ENCODE measurements at regions not wholly inside any gene's neighbourhood (a gene's known extent, or its start where the extent isn't known, plus 50 kb on each side); places are given as distances from the start of the nearest gene placed in this dataset.

DNA sequence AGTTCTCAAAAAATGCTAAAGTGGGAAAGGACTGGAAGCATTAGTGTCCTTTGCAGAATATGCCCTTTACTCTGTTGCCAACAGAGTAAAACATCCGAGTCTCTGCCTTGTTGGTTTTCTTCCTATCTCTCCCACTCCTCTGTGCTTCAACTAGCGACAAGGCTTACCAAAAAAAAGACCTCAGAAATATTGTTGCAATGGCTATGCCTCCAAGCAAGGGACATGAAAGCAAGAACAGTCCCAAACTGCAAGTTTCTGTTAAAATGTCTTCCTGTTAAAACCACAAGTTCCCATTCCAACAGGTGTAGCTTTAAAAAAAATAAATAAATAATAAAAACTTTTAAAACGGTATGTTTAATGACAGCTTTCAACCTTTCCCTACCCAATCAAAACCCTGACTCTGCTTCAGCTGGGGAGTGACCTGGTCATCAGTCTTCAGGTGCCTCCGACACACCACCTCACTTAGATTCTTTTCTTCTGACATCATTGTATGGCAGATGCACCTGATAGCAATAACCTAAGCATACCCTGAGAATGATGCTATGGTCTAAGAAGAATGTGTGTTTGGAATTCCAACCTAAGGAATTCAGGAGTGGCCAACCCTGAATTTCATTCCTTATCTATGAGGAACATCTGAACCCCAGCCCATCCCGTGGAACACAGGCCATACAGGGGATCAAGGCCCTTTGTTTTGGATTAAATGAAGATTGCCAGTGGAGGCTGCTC is 81.0 kb downstream of the RPS29 start:
- H3K4me3 ChIP-seq (ENCODE audit: low read depth, low read length) = no peak overlapping the region
- no peak for DNase-seq (ENCODE audit: low read depth)
- TF ChIP-seq, protein P1, sequence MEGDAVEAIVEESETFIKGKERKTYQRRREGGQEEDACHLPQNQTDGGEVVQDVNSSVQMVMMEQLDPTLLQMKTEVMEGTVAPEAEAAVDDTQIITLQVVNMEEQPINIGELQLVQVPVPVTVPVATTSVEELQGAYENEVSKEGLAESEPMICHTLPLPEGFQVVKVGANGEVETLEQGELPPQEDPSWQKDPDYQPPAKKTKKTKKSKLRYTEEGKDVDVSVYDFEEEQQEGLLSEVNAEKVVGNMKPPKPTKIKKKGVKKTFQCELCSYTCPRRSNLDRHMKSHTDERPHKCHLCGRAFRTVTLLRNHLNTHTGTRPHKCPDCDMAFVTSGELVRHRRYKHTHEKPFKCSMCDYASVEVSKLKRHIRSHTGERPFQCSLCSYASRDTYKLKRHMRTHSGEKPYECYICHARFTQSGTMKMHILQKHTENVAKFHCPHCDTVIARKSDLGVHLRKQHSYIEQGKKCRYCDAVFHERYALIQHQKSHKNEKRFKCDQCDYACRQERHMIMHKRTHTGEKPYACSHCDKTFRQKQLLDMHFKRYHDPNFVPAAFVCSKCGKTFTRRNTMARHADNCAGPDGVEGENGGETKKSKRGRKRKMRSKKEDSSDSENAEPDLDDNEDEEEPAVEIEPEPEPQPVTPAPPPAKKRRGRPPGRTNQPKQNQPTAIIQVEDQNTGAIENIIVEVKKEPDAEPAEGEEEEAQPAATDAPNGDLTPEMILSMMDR (conservative IDR thresholded peaks at IDR 0.05; ENCODE audit: low read depth, low read length) = no peak

DNA sequence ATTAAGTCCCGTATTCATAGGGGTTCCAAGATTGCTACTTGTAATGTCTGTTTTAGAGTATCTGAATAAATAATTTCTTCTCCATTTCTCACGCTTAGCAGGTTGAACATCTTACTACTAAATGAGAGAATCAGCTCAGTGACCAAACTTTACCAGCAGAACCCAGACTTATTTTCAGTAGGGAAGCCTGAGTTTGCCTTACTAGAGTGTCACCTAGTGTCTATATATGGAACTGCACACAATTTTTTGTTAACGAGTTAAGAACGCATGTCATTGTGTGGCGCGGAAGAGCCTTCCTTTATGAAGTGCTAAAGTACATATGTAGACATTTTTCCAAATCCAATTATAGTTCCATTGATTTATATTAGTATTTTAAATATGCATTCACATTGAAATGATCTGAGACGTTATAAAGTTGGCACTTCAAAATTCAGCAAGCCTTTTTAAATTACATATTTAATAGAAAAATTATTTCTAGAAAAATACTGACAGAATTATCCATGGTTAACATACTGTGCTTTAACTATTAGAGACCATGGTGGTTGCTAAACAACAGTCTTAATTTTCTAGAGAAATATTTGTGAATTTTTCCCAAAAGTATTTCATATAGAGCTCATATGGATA is 88.3 kb downstream of the RPS29 start:
- peak; percentile 40 for DNase-seq (ENCODE audit: low read depth)
- TF ChIP-seq, protein P1 (conservative IDR thresholded peaks at IDR 0.05; ENCODE audit: low read depth, low read length) = peak; percentile 83
- no peak overlapping the region for H3K4me3 ChIP-seq (ENCODE audit: low read depth, low read length)

DNA sequence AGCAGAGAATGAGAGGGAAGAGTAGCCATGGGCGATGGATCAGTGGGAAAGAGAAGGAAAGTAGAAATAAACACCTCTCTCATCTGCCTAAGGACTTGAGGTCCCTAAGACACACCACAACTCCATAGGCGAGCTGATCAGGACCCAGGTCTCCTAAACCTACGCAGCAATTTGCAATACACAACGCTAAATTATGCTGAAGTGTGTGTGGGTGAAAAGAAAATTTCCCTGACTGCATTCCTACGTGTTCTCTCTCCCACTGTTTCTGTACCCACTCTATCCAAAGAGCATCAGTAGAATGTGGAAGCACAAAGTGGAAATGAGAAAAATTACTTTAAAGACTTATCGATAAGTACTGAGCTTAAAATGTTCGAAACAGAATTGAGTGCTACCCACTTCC is 88.9 kb downstream of the RPS29 start:
- TF ChIP-seq, protein P1 (conservative IDR thresholded peaks at IDR 0.05; ENCODE audit: low read depth, low read length) = no peak
- no peak for DNase-seq (ENCODE audit: low read depth)
- H3K4me3 ChIP-seq (ENCODE audit: low read depth, low read length) = no peak overlapping the region

DNA sequence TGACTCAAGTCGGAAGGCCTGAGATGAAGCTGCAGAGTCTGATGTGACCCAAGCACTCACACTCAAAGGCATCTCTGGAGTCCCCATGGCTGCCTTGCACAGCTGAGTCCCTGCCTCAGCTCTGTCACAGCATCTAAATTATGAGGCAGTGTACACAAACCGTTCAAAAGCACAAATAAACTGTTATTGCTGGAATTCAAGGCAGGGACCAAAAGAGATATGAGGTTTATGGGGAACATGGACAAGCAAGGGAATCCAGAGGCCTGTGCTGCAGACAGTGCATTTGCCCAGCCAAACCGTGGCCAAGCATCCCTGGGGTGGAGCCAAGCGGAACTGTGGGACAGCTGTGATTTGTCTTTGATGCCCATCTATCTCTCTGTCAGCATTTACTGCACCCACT is 91.3 kb downstream of the RPS29 start:
- TF ChIP-seq, protein P1 (conservative IDR thresholded peaks at IDR 0.05; ENCODE audit: low read depth, low read length) = no peak
- no peak overlapping the region for H3K4me3 ChIP-seq (ENCODE audit: low read depth, low read length)
- no peak for DNase-seq (ENCODE audit: low read depth)

DNA sequence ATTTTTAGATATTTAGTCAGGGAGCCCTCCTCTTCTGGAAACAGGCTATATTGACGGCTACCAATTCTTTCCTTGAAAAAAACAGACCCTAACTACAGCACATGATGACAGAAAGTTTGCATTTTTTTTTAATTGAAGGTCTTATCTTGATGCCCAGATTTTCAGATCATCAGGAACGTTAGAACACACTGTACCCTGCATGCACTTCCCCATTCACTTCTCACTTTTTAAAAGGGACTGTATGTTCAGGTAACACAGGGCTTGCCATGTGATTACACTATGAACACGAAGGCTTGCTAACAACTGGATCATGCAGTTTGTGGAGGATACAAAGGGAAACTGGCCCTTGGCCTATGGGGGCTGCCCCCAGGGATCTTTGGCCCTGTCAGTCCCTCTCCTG is 92.6 kb downstream of the RPS29 start:
- DNase-seq (ENCODE audit: low read depth) = no peak
- H3K4me3 ChIP-seq (ENCODE audit: low read depth, low read length) = no peak overlapping the region
- TF ChIP-seq, protein P1 (conservative IDR thresholded peaks at IDR 0.05; ENCODE audit: low read depth, low read length) = no peak

DNA sequence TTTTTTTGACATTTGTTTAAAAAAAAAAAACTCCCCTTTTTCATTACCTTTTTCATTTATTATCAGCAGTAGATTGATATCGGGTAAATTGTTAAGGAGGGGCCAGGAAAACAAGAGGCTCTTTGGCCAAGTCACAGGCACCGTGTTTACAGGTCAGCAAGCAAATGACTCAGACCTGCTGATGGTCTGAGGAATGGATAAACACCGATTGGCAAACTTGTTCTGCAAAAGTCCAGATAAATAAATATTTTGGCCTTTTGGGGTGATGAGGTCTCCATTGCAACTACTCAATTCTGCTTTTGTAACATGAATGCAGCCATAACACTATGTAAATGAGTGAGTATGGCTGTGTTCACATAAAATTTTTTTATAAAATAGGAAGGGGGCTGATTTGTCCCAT is 94.0 kb downstream of the RPS29 start:
- TF ChIP-seq, protein P1 (conservative IDR thresholded peaks at IDR 0.05; ENCODE audit: low read depth, low read length) = no peak
- DNase-seq (ENCODE audit: low read depth) = no peak
- no peak overlapping the region for H3K4me3 ChIP-seq (ENCODE audit: low read depth, low read length)

DNA sequence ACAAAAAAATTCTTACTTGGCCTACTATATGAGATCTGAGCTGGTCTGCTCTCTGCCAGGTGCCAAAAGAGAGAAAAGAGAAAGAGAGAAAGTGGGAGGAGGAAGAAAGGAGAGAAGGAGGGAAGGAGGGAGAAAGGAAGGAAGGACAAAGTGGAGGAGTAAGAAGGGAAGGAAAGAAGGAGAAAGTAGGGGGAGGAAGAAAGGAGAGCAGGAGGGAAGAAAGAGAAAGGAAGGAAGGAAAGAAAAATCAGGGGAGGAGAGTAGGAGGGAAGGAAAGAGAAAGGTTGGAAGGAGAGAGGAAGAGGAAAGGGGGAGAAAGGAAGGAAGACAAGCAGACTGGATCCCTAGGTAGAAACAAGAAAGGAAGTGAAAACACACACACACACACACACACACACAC is 96.8 kb downstream of the RPS29 start:
- no peak for DNase-seq (ENCODE audit: low read depth)
- no peak overlapping the region for H3K4me3 ChIP-seq (ENCODE audit: low read depth, low read length)
- TF ChIP-seq, protein P1 (conservative IDR thresholded peaks at IDR 0.05; ENCODE audit: low read depth, low read length) = no peak
